GM12873 (cell line): ENCODE measurements at regions not wholly inside any gene's neighbourhood (a gene's known extent, or its start where the extent isn't known, plus 50 kb on each side); places are given as distances from the start of the nearest gene placed in this dataset.

Experiments
- TF ChIP-seq, protein P1 (sequence below): IDR thresholded peaks from 2 replicates; pipeline ENCODE4 v1.5.1; 2012; ENCODE audit warnings: low read depth, mild to moderate bottlenecking, moderate library complexity, low read length, control low read depth; ENCODE audit not compliant: insufficient read depth; ENCODE audit errors: missing control alignments

GRCh38 chr18:40283560-40283959, 1671.5 kb upstream of the PIK3C3 start:
- TF ChIP-seq, protein P1, sequence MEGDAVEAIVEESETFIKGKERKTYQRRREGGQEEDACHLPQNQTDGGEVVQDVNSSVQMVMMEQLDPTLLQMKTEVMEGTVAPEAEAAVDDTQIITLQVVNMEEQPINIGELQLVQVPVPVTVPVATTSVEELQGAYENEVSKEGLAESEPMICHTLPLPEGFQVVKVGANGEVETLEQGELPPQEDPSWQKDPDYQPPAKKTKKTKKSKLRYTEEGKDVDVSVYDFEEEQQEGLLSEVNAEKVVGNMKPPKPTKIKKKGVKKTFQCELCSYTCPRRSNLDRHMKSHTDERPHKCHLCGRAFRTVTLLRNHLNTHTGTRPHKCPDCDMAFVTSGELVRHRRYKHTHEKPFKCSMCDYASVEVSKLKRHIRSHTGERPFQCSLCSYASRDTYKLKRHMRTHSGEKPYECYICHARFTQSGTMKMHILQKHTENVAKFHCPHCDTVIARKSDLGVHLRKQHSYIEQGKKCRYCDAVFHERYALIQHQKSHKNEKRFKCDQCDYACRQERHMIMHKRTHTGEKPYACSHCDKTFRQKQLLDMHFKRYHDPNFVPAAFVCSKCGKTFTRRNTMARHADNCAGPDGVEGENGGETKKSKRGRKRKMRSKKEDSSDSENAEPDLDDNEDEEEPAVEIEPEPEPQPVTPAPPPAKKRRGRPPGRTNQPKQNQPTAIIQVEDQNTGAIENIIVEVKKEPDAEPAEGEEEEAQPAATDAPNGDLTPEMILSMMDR, result no peak

- TF ChIP-seq, protein P1, result no peak
Observed at GRCh38 chr18:40274618-40275196, 1680.3 kb upstream of the PIK3C3 start.

- TF ChIP-seq, protein P1, result no peak
Observed at GRCh38 chr18:40272630-40273231, 1682.3 kb upstream of the PIK3C3 start.

GRCh38 chr18:40259115-40259835, 1695.8 kb upstream of the PIK3C3 start:
- TF ChIP-seq, protein P1, result no peak

- TF ChIP-seq, protein P1, result no peak
Observed at GRCh38 chr18:40258311-40258710, 1696.7 kb upstream of the PIK3C3 start.

GRCh38 chr18:40250236-40250635, 1704.8 kb upstream of the PIK3C3 start:
- TF ChIP-seq, protein P1, result no peak

GRCh38 chr18:40249390-40250080, 1705.5 kb upstream of the PIK3C3 start:
- TF ChIP-seq, protein P1, result no peak
